GM23338 (cell line): ENCODE measurements at regions not wholly inside any gene's neighbourhood (a gene's known extent, or its start where the extent isn't known, plus 50 kb on each side); places are given as distances from the start of the nearest gene placed in this dataset.

Experiments used
- CREB1 ChIP-seq: fragments of 250-450 bp; sonication (Bioruptor Pico); IDR thresholded peaks from 2 replicates; pipeline ENCODE4 v1.5.0; 2020; ENCODE audit warnings: low read depth, mild to moderate bottlenecking, moderate library complexity
- CTCF ChIP-seq, 2 experiments: fragments of 200-600 bp in 1 of 2; sonication (generic) in 1 of 2; conservative IDR thresholded peaks; 2 replicates each; pipeline versions ENCODE4 v1.5.1 to v1.6.1; 2016 to 2017; ENCODE audit warnings: antibody characterized with exemption in 2 of 2, low read depth in 2 of 2, mild to moderate bottlenecking in 2 of 2, moderate library complexity in 1 of 2
- ETS1 ChIP-seq: IDR thresholded peaks from 2 replicates; pipeline ENCODE4 v1.6.1; 2016; ENCODE audit warnings: antibody characterized with exemption
- EZH2 ChIP-seq: fragments of 200-600 bp; sonication (generic); IDR thresholded peaks from one replicate; pipeline ENCODE4 v1.8.0; 2017; ENCODE audit warnings: antibody characterized with exemption, mild to moderate bottlenecking, low read depth; ENCODE audit not compliant: unreplicated experiment
- EZH2phosphoT487 ChIP-seq: fragments of 200-600 bp; sonication (generic); IDR thresholded peaks from one replicate; pipeline ENCODE4 v1.8.1; 2018; ENCODE audit warnings: antibody characterized with exemption; ENCODE audit not compliant: unreplicated experiment
- NANOG ChIP-seq: IDR thresholded peaks from 2 replicates; pipeline ENCODE4 v1.6.1; 2016; ENCODE audit warnings: antibody characterized with exemption, borderline replicate concordance
- POLR2AphosphoS5 ChIP-seq: IDR thresholded peaks from 2 replicates; pipeline ENCODE4 v1.6.1; 2016; ENCODE audit warnings: antibody characterized with exemption, low read depth
- REST ChIP-seq: IDR thresholded peaks from one replicate; pipeline ENCODE4 v1.6.1; 2018; ENCODE audit warnings: antibody characterized with exemption; ENCODE audit not compliant: unreplicated experiment
- ZNF331 ChIP-seq: fragments of 250-450 bp; sonication (Bioruptor Pico); IDR thresholded peaks from 2 replicates; pipeline ENCODE4 v1.5.0; 2020; ENCODE audit warnings: low read depth, mild to moderate bottlenecking, moderate library complexity

- TF ChIP-seq CTCF (conservative IDR thresholded peaks at IDR 0.05; ENCODE audit: low read depth in 2 of 2) (no peak), EZH2 (no peak), EZH2phosphoT487 (no peak), POLR2AphosphoS5 (no peak), ZNF331 (CRISPR knock-in tag) (no peak), REST (no peak), CREB1 (CRISPR knock-in tag) (no peak), ETS1 (no peak), NANOG (no peak)
These were observed 448.4 kb downstream of the ADCYAP1 start for GRCh38 chr18:1353025-1353424.
